Activated naive CD4-positive, alpha-beta T cell treated with anti-CD3 and anti-CD28 coated beads, Interleukin-2, amount 50 U/mL, for 72 hours (primary cell): ENCODE measurements at regions not wholly inside any gene's neighbourhood (a gene's known extent, or its start where the extent isn't known, plus 50 kb on each side); places are given as distances from the start of the nearest gene placed in this dataset.

Experiments
- ATAC-seq, 2 donors: fragments of 150-1000 bp; cut with Tn5 transposase; 2 replicates each; pipeline ENCODE4 v1.10.0; 2021; ENCODE audit warnings: mild to moderate bottlenecking in 2 of 2, moderate library complexity in 2 of 2
- DNase-seq, 2 donors: peaks; one replicate each; pipeline ENCODE4 v3.0.0; 2021 to 2022; ENCODE audit warnings: low spot score in 2 of 2
- H3K27ac Mint-ChIP-seq, 2 donors: one replicate each; pipeline ENCODE4 v1.8.0; 2022; ENCODE audit warnings: mild to moderate bottlenecking in 2 of 2, mixed read lengths in 2 of 2
- H3K36me3 Mint-ChIP-seq, 2 donors: one replicate each; pipeline ENCODE4 v1.8.0; 2022; ENCODE audit warnings: mixed read lengths in 2 of 2
- H3K9me3 Mint-ChIP-seq, 2 donors: one replicate each; pipeline ENCODE4 v1.8.0; 2022; ENCODE audit warnings: mixed read lengths in 2 of 2

DNA sequence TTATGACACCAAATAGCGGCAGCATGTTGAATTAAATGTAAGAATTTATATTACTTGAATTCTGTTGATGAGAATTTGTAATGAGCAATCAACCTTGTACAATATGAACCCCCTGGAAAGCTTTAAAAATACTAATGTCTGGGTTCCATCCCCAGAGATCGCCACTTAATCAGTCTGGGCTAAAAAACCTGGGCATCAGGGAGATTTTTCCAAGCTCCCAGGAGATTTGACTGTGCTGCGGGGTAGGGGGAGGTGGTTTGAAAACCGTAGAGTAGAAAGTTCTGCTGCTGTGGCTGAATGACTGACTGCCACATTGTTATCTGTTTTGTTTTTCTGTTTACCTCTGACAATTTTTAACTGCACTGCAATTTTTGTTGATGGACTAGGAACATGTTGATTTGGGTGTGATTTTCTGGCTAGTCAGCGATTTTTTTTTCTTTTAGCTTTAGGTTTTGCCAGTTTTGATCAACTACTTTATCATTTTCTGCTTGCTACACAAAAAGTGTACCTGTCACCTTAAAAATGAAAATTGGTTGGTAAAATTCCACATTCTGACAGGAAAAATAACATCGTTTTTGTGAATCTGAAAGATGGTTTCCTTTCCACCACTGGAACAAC, 79.3 kb downstream of the PCTP start:
- Mint-ChIP-seq H3K36me3 (no peaks in the 10 kb centered on the region), H3K27ac (no peak overlapping the region), H3K9me3 (no peaks in the 10 kb centered on the region)
- ATAC-seq (no peak), DNase-seq (no peak)

DNA sequence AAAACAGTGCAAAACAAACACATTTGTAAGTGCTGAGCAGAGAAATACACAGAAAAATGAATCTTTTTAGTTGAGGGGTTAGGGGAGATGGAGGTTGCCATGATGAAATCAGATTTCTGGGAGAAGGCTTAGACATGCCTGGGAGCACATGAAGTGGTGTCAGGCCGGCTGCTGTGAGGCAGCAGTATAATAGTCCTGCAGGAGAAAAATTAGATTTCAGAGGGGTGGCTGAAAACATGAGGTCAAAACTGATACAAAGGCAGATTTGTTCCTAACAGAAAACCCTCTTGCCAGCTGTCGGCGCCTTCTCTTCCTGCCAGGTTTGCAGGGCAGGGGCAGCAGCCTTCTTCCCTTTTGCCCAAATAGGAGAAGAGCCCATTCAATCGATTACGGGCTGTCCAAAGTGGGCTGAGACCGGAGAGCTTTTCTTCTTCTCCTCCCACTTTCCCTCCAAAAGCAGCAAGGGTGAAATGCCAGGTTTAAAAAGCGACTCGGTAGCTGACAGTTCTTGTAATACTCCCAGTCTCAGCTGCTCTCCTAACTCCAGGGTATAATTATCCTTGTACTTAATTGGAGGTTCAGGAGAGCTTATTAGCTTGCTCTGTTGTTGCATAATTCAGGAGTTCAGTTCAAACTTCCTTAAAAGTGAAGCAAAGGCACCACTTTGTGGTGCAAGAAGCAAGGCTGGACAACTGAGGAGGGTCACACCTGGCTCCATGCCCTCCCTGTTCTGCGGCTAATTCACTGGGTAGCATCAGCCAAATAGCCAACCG, 80.0 kb downstream of the PCTP start:
- ATAC-seq (no peak), DNase-seq (no peak)
- Mint-ChIP-seq H3K9me3 (no peaks in the 10 kb centered on the region), H3K36me3 (no peaks in the 10 kb centered on the region), H3K27ac (no peak overlapping the region)

DNA sequence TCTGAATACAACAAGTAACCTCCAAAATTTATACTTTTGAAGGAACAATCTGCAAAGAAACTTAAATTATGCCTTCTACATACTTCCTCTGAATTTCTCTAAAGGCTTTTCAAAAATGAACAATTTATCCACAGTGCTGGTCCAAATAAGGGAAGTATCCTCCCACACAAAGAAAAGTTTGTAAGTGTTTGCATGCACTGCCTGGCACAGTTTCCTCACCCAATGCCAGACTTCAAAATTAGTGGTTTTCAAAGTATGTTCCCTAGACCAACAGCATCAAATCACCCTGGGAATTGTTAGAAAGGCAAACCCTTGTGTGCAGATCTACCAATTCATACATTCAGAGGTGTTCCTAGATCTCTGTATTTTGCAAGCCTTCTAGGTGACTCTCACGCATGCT, 82.5 kb downstream of the PCTP start:
- DNase-seq = no peak
- ATAC-seq = no peak

GRCh38 chr17:55842405-55843158, 91.7 kb downstream of the PCTP start:
- H3K9me3 Mint-ChIP-seq = no peaks in the 10 kb centered on the region
- ATAC-seq (no peak), DNase-seq (no peak)
- no peaks in the 10 kb centered on the region for H3K36me3 Mint-ChIP-seq
- no peak overlapping the region for H3K27ac Mint-ChIP-seq

More for the DNA sequence above, 82.5 kb downstream of the PCTP start:
- H3K36me3 Mint-ChIP-seq = no peaks in the 10 kb centered on the region
- no peak overlapping the region for H3K27ac Mint-ChIP-seq
- H3K9me3 Mint-ChIP-seq = peaks cover 0 to 3% of the 10 kb centered on the region in 2 donors

DNA sequence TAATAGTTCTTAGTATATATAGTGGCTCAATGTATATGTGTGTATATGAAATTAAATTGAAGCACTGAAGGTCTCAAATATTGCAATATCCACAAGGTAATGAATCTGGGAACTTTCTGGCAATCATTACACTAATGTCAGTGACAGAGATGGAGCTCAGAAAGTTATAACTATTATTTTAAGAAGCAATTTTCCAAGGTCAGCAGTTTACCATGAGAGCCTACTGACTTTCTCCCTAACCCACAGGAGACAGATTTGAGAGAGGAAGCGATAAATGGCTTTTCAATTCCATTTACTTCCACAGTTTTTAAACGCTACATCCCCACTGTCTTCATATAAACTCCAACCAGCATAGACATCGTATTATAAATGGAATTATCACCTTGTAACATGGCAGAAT, 92.9 kb downstream of the PCTP start:
- no peak for DNase-seq
- H3K9me3 Mint-ChIP-seq = no peaks in the 10 kb centered on the region
- H3K36me3 Mint-ChIP-seq = no peaks in the 10 kb centered on the region
- no peak for ATAC-seq
- no peak overlapping the region for H3K27ac Mint-ChIP-seq

DNA sequence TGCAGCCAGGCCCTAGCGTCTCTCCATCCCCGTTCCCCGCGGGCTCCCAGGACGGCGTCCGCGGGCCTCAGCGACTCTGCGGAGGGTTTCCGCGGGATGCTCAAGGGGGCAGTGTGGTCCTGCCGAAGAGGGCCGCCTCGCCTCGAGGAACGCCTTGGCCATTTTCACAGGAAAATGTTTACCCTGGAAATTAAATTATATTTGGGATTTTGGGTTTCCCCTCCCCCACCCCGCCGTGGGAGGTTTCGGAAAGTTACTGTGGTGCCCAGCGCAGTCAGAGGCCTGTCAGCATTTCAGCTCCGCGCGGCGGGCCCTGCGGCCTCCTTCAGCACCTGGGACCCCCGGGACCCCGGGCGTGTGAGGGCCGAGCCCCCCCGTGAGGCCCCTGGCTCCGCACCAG, 94.5 kb downstream of the PCTP start:
- DNase-seq = peak in 1 of 2 donors; percentile 47
- H3K27ac Mint-ChIP-seq = no peak overlapping the region
- ATAC-seq = peak in 1 of 2 donors; percentile 70
- H3K9me3 Mint-ChIP-seq = no peaks in the 10 kb centered on the region
- H3K36me3 Mint-ChIP-seq = no peaks in the 10 kb centered on the region

DNA sequence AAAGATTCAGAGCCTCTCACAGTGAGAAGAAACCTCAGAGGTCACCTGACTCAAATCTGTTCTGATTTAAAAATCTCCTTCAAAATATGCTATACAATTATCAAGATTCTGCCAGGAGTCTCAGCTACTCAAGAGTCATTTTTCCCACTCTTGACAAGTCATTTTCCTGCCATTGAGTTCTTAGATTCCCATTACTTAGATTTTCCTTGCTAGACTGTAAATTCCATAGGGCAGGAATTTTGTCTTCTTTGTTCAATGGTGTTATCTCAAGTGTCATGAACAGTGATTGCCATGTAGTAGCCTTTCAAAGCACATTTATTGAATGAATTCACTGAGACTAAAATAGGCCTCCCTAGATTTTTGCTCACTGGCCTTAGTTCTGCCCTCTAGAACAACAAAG, 95.9 kb downstream of the PCTP start:
- Mint-ChIP-seq H3K9me3 (no peaks in the 10 kb centered on the region), H3K27ac (no peak overlapping the region), H3K36me3 (no peaks in the 10 kb centered on the region)
- ATAC-seq (no peak), DNase-seq (no peak)

DNA sequence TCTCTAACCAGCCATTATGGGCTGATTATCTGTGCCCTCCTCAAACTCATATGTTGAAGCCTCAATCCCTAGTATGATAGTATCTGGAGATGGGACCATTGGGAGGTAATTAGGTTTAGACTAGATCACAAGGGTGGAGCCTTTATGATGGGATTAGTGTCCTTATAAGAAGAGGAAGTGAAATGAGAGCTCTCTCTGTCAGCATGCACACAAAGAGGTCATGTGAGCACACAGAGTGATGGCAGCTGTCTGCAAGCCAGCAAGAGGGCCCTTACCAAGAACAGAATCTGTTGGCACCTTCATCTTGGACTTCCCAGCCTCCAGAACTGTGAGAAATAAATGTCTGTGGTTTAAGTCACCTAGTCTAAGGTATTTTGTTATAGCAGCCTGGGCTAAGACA, 101.9 kb downstream of the PCTP start:
- H3K9me3 Mint-ChIP-seq = no peaks in the 10 kb centered on the region
- no peaks in the 10 kb centered on the region for H3K36me3 Mint-ChIP-seq
- ATAC-seq = no peak
- no peak for DNase-seq
- H3K27ac Mint-ChIP-seq = no peak overlapping the region

- H3K9me3 Mint-ChIP-seq = no peaks in the 10 kb centered on the region
- no peak for DNase-seq
- H3K36me3 Mint-ChIP-seq = no peaks in the 10 kb centered on the region
- ATAC-seq = no peak
- no peak overlapping the region for H3K27ac Mint-ChIP-seq
These were observed 108.5 kb downstream of the PCTP start for GRCh38 chr17:55859301-55859795.

GRCh38 chr17:55865072-55865762, 114.4 kb downstream of the PCTP start:
- no peak for ATAC-seq
- peaks cover 0 to 12% of the 10 kb centered on the region in 2 donors for H3K36me3 Mint-ChIP-seq
- H3K9me3 Mint-ChIP-seq = peaks cover 6% of the 10 kb centered on the region in 2 donors
- H3K27ac Mint-ChIP-seq = no peak overlapping the region
- DNase-seq = no peak

- no peak for ATAC-seq
- H3K36me3 Mint-ChIP-seq = peaks cover 0 to 12% of the 10 kb centered on the region in 2 donors
- no peak overlapping the region for H3K27ac Mint-ChIP-seq
- no peak for DNase-seq
- H3K9me3 Mint-ChIP-seq = peaks cover 6% of the 10 kb centered on the region in 2 donors
These were observed 119.2 kb downstream of the PCTP start for GRCh38 chr17:55870044-55870443.

DNA sequence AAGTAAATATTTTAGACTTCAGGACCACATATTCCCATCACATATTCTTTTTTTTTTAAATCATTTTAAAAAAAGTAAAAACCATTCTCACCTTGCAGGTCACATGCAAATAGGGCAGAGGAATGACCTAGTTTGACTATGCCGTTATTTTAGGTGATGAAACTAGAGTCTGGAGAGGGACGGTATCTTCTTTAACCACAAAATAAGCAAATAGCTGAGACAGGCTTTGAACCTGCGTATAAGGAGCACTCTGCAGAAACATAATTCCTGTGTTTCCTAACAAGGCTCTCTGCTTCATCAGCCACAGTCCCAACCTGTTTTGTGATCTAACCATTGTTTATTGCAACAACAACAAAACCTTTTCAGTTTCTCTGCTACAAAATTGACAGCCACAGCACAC, 121.5 kb downstream of the PCTP start:
- no peak for ATAC-seq
- no peak for DNase-seq
- Mint-ChIP-seq H3K9me3 (peaks cover 0 to 3% of the 10 kb centered on the region in 2 donors), H3K36me3 (peaks cover 7 to 10% of the 10 kb centered on the region in 2 donors), H3K27ac (no peak overlapping the region)

DNA sequence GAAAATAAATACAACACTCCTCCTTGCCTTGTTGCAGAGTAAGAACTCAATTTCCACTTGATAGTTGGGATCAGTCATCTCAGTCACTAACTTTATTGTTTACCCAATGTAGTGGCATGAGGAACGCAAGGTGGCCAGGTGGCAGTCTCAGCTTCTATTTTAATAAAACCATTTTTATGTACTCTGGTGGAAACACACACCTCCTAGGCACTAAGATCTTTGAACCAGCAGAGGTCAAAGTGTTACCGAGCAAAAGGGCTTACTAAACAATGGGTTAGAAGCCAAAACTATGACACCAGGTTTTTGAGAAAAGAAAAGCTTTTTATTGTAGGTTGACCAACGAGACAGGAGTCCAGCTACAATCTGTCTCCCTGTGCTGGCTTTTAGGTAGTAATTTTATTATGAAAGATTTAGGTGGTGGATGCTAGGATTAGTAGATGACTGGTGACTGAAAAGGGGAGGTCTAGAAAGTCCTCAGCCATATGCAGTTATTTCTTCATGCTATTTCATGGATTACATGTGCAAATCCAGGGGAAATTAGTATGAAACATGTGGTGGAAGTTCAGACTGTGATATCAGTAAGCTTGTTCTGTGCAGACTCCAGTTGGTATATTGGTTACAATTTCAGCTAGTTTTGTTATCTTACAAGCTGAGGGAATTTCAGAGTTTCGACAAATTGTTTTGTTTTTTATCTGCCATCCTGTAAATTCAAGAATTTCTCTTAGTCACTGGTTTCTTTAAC, 122.3 kb downstream of the PCTP start:
- DNase-seq = no peak
- H3K36me3 Mint-ChIP-seq = peaks cover 7 to 8% of the 10 kb centered on the region in 2 donors
- H3K9me3 Mint-ChIP-seq = peaks cover 3 to 4% of the 10 kb centered on the region in 2 donors
- ATAC-seq = no peak
- no peak overlapping the region for H3K27ac Mint-ChIP-seq

GRCh38 chr17:55883149-55883548, 132.3 kb downstream of the PCTP start:
- Mint-ChIP-seq H3K9me3 (peaks cover 0 to under 1% of the 10 kb centered on the region in 2 donors), H3K27ac (no peak overlapping the region), H3K36me3 (no peaks in the 10 kb centered on the region)
- no peak for ATAC-seq
- DNase-seq = no peak

DNA sequence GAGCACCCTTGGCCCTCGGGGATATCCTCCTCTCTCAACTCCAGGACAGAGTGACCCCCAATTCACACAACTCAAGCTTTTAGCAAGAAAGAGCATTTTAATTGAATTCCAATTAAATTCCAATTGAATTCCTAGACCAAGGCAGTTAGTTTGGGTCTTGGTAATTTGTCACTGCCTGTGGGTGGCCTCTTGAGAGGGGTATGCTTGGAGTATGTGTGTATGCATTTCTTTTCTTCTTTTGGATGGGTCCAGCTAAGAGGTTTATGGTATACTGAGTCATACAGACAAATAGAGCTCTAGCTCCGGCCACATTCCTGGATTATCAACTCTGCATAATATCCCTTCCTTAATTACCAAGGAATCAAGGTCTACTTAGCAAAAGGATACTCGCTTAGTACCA, 136.7 kb downstream of the PCTP start:
- H3K36me3 Mint-ChIP-seq = no peaks in the 10 kb centered on the region

DNA sequence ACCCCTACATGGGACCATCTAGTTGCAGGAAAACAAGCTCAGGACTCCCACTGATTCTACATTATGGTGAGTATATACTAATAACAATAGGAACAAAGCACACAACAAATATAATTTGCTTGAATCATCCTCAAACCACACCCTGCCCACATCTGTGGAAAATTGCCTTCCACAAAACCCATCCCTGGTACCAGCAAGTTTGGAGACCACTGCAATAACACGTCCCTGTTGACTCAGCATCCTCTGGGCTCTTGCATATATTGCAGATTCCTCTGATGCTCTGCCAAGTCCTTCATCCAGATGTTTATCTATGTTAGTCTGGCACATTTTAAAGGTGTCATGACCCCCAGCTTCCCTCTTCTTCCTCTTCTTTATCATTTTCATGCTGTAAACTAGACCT, 138.4 kb downstream of the PCTP start:
- Mint-ChIP-seq H3K27ac (no peak overlapping the region), H3K9me3 (peaks cover 0 to 6% of the 10 kb centered on the region in 2 donors), H3K36me3 (no peaks in the 10 kb centered on the region)
- ATAC-seq (no peak), DNase-seq (no peak)

More for the DNA sequence above, 136.7 kb downstream of the PCTP start:
- no peak for DNase-seq
- Mint-ChIP-seq H3K9me3 (peaks cover 0 to 6% of the 10 kb centered on the region in 2 donors), H3K27ac (no peak overlapping the region)
- no peak for ATAC-seq
